A673 (cell line): ENCODE measurements at regions not wholly inside any gene's neighbourhood (a gene's known extent, or its start where the extent isn't known, plus 50 kb on each side); places are given as distances from the start of the nearest gene placed in this dataset.

Experiments used
- CTCF ChIP-seq: fragments of 300-800, 200-600 bp; sonication (generic); conservative IDR thresholded peaks from 2 replicates; pipeline ENCODE4 v1.5.1; 2017; ENCODE audit warnings: low read depth, mild to moderate bottlenecking, antibody characterized with exemption, low read length, moderate library complexity, mixed read lengths
- EZH2 ChIP-seq: fragments of 200-600 bp; sonication (generic); IDR thresholded peaks from 2 replicates; pipeline ENCODE4 v1.6.1; 2017; ENCODE audit warnings: borderline replicate concordance, low read depth, mild to moderate bottlenecking, mixed read lengths, antibody characterized with exemption, low read length; ENCODE audit not compliant: poor library complexity, severe bottlenecking

DNA sequence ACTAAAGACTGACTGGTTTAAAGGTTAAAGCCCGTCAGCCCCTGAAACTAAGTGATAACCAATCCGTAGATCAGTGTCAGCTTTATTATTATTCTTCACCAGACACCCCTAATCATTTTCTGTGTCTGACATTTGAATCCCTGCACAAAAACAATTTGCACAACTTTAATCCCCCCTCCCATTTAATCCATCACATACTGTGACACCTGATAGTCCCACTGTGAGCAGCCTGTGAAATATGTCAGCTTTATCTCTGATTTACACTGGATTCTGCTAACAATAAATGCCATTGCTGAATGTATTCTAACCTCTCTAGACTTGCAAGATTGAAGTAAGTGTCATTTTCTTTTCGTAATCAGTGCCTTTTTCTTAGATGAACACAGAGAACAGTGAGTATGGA, 2089.0 kb upstream of the RAG2 start:
- TF ChIP-seq CTCF (no peak), EZH2 (no peak)
